H9 (cell line): ENCODE measurements at regions not wholly inside any gene's neighbourhood (a gene's known extent, or its start where the extent isn't known, plus 50 kb on each side); places are given as distances from the start of the nearest gene placed in this dataset.
A peak's percentile ranks its signal among the peaks of the same experiment; 100 is the strongest.
"Not testable (repeated sequence)": the region's sequence is repeated elsewhere in the genome, so short reads cannot be mapped to it uniquely, and the experiment has no call there.

Experiments used
- DNase-seq: peaks from one replicate; pipeline ENCODE4 v3.0.0-alpha.2; 2017
- H2AFZ ChIP-seq: one replicate; pipeline ENCODE4 v1.6.1; 2013; ENCODE audit warnings: mild to moderate bottlenecking, low read length, control low read depth, moderate library complexity
- H2AK5ac ChIP-seq: 2 replicates; pipeline ENCODE4 v1.6.1; 2013; ENCODE audit warnings: low read length, control low read depth, mixed read lengths; ENCODE audit not compliant: insufficient read length
- H2BK120ac ChIP-seq: one replicate; pipeline ENCODE4 v1.6.1; 2013; ENCODE audit warnings: low read depth, mild to moderate bottlenecking, low read length, control low read depth, inconsistent platforms; ENCODE audit not compliant: poor library complexity, severe bottlenecking
- H2BK12ac ChIP-seq: 2 replicates; pipeline ENCODE4 v1.6.1; 2013; ENCODE audit warnings: low read length, control low read depth, mixed read lengths, low read depth; ENCODE audit not compliant: insufficient read length
- H2BK15ac ChIP-seq: 2 replicates; pipeline ENCODE4 v1.6.1; 2013; ENCODE audit warnings: low read depth, low read length, control low read depth
- H2BK20ac ChIP-seq: one replicate; pipeline ENCODE4 v1.6.1; 2013; ENCODE audit warnings: low read depth, mild to moderate bottlenecking, low read length, control low read depth, inconsistent platforms; ENCODE audit not compliant: poor library complexity, severe bottlenecking
- H2BK5ac ChIP-seq: 2 replicates; pipeline ENCODE4 v1.6.1; 2013; ENCODE audit warnings: low read length, control low read depth, mixed read lengths; ENCODE audit not compliant: insufficient read length
- H3K14ac ChIP-seq: 2 replicates; pipeline ENCODE4 v1.6.1; 2013; ENCODE audit warnings: low read length, control low read depth; ENCODE audit not compliant: insufficient read depth
- H3K18ac ChIP-seq: 2 replicates; pipeline ENCODE4 v1.6.1; 2013; ENCODE audit warnings: low read depth, mild to moderate bottlenecking, mixed read lengths, low read length, control low read depth; ENCODE audit not compliant: insufficient read length
- H3K23ac ChIP-seq: 2 replicates; pipeline ENCODE4 v1.6.1; 2013; ENCODE audit warnings: low read length, control low read depth, mixed read lengths, low read depth; ENCODE audit not compliant: insufficient read length
- H3K23me2 ChIP-seq: 2 replicates; pipeline ENCODE4 v1.6.1; 2013; ENCODE audit warnings: low read depth, mild to moderate bottlenecking, mixed read lengths, low read length, control low read depth; ENCODE audit not compliant: insufficient read length, poor library complexity, severe bottlenecking
- H3K27ac ChIP-seq: 2 replicates; pipeline ENCODE4 v1.5.1; 2013; ENCODE audit warnings: low read length, control low read depth, mixed read lengths, low read depth; ENCODE audit not compliant: insufficient read length
- H3K27me3 ChIP-seq: 2 replicates; pipeline ENCODE4 v1.6.1; 2013; ENCODE audit warnings: low read length, control low read depth, inconsistent platforms; ENCODE audit not compliant: insufficient read depth
- H3K4ac ChIP-seq: 2 replicates; pipeline ENCODE4 v1.6.1; 2013; ENCODE audit warnings: low read depth, mild to moderate bottlenecking, control low read depth, inconsistent platforms, low read length, moderate library complexity
- H3K4me1 ChIP-seq: 2 replicates; pipeline ENCODE4 v1.6.1; 2013; ENCODE audit warnings: low read length, control low read depth, inconsistent platforms; ENCODE audit not compliant: insufficient read depth
- H3K4me2 ChIP-seq: 2 replicates; pipeline ENCODE4 v1.6.1; 2013; ENCODE audit warnings: low read length, control low read depth, mixed read lengths; ENCODE audit not compliant: insufficient read length, insufficient read depth
- H3K56ac ChIP-seq: 2 replicates; pipeline ENCODE4 v1.6.1; 2013; ENCODE audit warnings: low read depth, mild to moderate bottlenecking, mixed read lengths, low read length, control low read depth; ENCODE audit not compliant: insufficient read length
- H3K79me1 ChIP-seq: 2 replicates; pipeline ENCODE4 v1.6.1; 2013; ENCODE audit warnings: low read depth, mild to moderate bottlenecking, moderate library complexity, low read length, control low read depth, inconsistent platforms; ENCODE audit not compliant: insufficient read depth, poor library complexity, severe bottlenecking
- H3K79me2 ChIP-seq: 2 replicates; pipeline ENCODE4 v1.6.1; 2013; ENCODE audit warnings: low read length, control low read depth, inconsistent platforms; ENCODE audit not compliant: insufficient read depth
- H3K9ac ChIP-seq: 2 replicates; pipeline ENCODE4 v1.6.1; 2013; ENCODE audit warnings: low read length, control low read depth, mixed read lengths; ENCODE audit not compliant: insufficient read length; ENCODE audit errors: extremely low read depth
- H3K9me3 ChIP-seq: one replicate; pipeline ENCODE4 v1.6.1; 2013; ENCODE audit warnings: low read depth, low read length, inconsistent platforms; ENCODE audit not compliant: control insufficient read depth
- H3T11ph ChIP-seq: one replicate; pipeline ENCODE4 v1.6.1; 2013; ENCODE audit warnings: mild to moderate bottlenecking, low read length, control low read depth, inconsistent platforms
- H4K20me1 ChIP-seq: one replicate; pipeline ENCODE4 v1.6.1; 2013; ENCODE audit not compliant: control insufficient read depth, insufficient read length, insufficient read depth
- H4K5ac ChIP-seq: 2 replicates; pipeline ENCODE4 v1.6.1; 2013; ENCODE audit warnings: low read depth, mild to moderate bottlenecking, mixed read lengths, low read length, control low read depth; ENCODE audit not compliant: insufficient read length
- H4K8ac ChIP-seq: replicated peaks from 2 replicates; pipeline ENCODE4 v1.6.1; 2013; ENCODE audit warnings: low read length, control low read depth, mixed read lengths, low read depth; ENCODE audit not compliant: insufficient read length
- H4K91ac ChIP-seq: 2 replicates; pipeline ENCODE4 v1.6.1; 2013; ENCODE audit warnings: low read depth, mild to moderate bottlenecking, moderate library complexity, mixed read lengths, low read length, control low read depth; ENCODE audit not compliant: insufficient read length
- H3K27ac Mint-ChIP-seq, 3 experiments: 2 replicates in 2 of 3; 3 replicates in 1 of 3; pipeline ENCODE4 v1.8.0; 2020 to 2021; ENCODE audit warnings: mixed read lengths in 3 of 3, mild to moderate bottlenecking in 1 of 3, moderate library complexity in 1 of 3
- H3K27me3 Mint-ChIP-seq: 2 replicates; pipeline ENCODE4 v1.8.0; 2021; ENCODE audit warnings: low read depth, mild to moderate bottlenecking, moderate library complexity, mixed read lengths
- H3K36me3 Mint-ChIP-seq, 3 experiments: 2 replicates in 2 of 3; 3 replicates in 1 of 3; pipeline ENCODE4 v1.8.0; 2020 to 2021; ENCODE audit warnings: low read depth in 3 of 3, mixed read lengths in 3 of 3; ENCODE audit not compliant: insufficient read depth in 1 of 3
- H3K4me1 Mint-ChIP-seq, 2 experiments: 2 replicates each; pipeline ENCODE4 v1.8.0; 2020; ENCODE audit warnings: mixed read lengths in 2 of 2
- H3K4me3 Mint-ChIP-seq, 2 experiments: 2 replicates in 1 of 2; 3 replicates in 1 of 2; pipeline ENCODE4 v1.8.0; 2020 to 2021; ENCODE audit warnings: mild to moderate bottlenecking in 2 of 2, mixed read lengths in 2 of 2, moderate library complexity in 1 of 2
- H3K9me3 Mint-ChIP-seq, 2 experiments: 2 replicates in 1 of 2; 3 replicates in 1 of 2; pipeline ENCODE4 v1.8.0; 2020; ENCODE audit warnings: mild to moderate bottlenecking in 2 of 2, mixed read lengths in 2 of 2, moderate library complexity in 1 of 2
- WGBS: extraction: QIAGEN DNeasy Blood & Tissue Kit; methylation state at CpG from one replicate; pipeline ENCODE4 v1.1.7; 2013; ENCODE audit warnings: missing lambda C conversion rate, low lambda C conversion rate, mixed read lengths; ENCODE audit not compliant: insufficient read length; ENCODE audit errors: extremely low coverage; 5-methylcytosine and 5-hydroxymethylcytosine counted together

DNA sequence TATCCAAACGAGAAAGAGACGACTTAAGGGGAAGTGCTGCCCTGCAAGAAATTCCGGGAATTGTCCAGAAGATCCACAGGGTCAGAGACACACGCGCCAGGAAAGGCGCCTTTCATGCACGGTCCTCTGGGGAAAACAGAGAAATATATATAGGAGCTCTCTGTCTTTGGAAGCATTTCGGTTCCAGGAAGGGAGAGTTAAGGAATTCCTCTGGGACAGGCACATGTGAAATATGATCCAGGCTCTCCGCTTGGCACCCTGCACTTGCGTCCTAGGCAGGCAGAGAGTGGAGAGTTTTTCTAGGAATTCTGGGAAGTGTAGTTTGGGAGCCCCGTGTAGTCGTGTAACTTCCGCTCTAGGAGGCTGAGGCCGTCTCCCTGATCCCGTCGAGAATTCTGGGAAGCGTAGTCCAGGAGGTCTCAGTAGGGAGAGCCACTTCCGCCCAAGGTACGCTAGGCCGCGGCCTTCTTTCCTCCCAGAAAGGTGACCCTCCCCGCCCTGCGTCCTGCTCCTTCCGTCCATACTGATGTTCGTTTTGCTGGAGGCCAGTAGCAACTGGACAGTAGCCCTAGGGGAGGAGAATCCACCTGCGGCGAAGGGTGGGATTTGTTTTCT, 677.5 kb upstream of the DEFB115 start:
- not testable (repeated sequence) for H4K20me1 ChIP-seq, H3K79me1 ChIP-seq, H3K4me1 Mint-ChIP-seq, H3K4me1 ChIP-seq, H3K56ac ChIP-seq, H3K9ac ChIP-seq, H3K4ac ChIP-seq, H2BK5ac ChIP-seq, H3T11ph ChIP-seq, H3K23ac ChIP-seq, H3K27me3 Mint-ChIP-seq, H2AK5ac ChIP-seq, H3K27ac ChIP-seq, H3K18ac ChIP-seq, H2AFZ ChIP-seq, H2BK12ac ChIP-seq, H3K79me2 ChIP-seq, H4K8ac ChIP-seq, H2BK120ac ChIP-seq, H3K14ac ChIP-seq, H3K4me3 Mint-ChIP-seq, H4K91ac ChIP-seq, H2BK15ac ChIP-seq, H3K4me2 ChIP-seq, H4K5ac ChIP-seq, H3K27ac Mint-ChIP-seq, H3K23me2 ChIP-seq, H2BK20ac ChIP-seq, H3K27me3 ChIP-seq
- no CpG with 5 or more reads among the region's 27 CpGs for WGBS
- H3K9me3 ChIP-seq = peaks cover 11% of the 10 kb centered on the region
- DNase-seq = peak; percentile 81
- Mint-ChIP-seq H3K9me3 (peaks cover 71 to 76% of the 10 kb centered on the region in 2 experiments), H3K36me3 (peaks cover 0 to 11% (median 3%) of the 10 kb centered on the region in 3 experiments; a peak in 4 of 7 replicates)

GRCh38 chr20:30581839-30582238, 675.6 kb upstream of the DEFB115 start:
- H3K14ac ChIP-seq, H2BK15ac ChIP-seq, DNase-seq, H3K4ac ChIP-seq, H3K27ac ChIP-seq, H2BK120ac ChIP-seq, H3K4me1 ChIP-seq, H3K27me3 Mint-ChIP-seq, H3K79me1 ChIP-seq, H3T11ph ChIP-seq, H2BK5ac ChIP-seq, H4K8ac ChIP-seq, H2BK20ac ChIP-seq, H3K23me2 ChIP-seq, H4K5ac ChIP-seq, H3K56ac ChIP-seq, H3K79me2 ChIP-seq, H3K9ac ChIP-seq, H3K23ac ChIP-seq, H3K27me3 ChIP-seq, H4K91ac ChIP-seq, H3K18ac ChIP-seq, H3K27ac Mint-ChIP-seq, H4K20me1 ChIP-seq, H2AFZ ChIP-seq, H3K4me1 Mint-ChIP-seq, H2BK12ac ChIP-seq, H3K4me2 ChIP-seq, H2AK5ac ChIP-seq, H3K4me3 Mint-ChIP-seq: not testable (repeated sequence)
- WGBS = no CpG with 5 or more reads among the region's 7 CpGs
- H3K36me3 Mint-ChIP-seq = peaks cover 0 to 13% (median 3%) of the 10 kb centered on the region in 3 experiments; a peak in 4 of 7 replicates
- H3K9me3 ChIP-seq = peaks cover 12% of the 10 kb centered on the region
- H3K9me3 Mint-ChIP-seq = peaks cover 65 to 71% of the 10 kb centered on the region in 2 experiments
